NCI-H2029 (cell line): ENCODE measurements at regions not wholly inside any gene's neighbourhood (a gene's known extent, or its start where the extent isn't known, plus 50 kb on each side); places are given as distances from the start of the nearest gene placed in this dataset.
A peak's percentile ranks its signal among the peaks of the same experiment; 100 is the strongest.

Source experiments
- DNase-seq: peaks from one replicate; lab custom pipeline; 2025; lab: John Stamatoyannopoulos, UW

DNA sequence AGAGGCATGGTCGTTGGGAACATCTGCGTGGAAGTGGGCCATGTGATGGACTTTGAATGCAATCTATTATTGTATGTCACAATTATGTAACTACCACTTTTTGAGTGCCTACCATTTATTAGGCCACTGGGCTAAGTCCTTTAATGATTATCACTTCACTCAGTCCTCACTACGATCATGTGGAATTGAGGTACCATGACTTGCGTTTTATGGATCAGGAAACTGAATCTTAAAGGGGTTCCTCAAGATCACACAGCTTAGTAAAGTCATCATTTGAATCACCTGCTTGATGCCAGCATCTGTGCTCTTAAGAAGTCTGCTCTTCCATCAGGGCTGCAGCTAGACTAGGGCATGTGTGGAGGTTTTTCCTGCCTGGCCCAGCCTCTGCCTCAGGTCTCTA is 136.7 kb downstream of the DAD1 start:
- DNase-seq: no peak

- DNase-seq: no peak
Measured at GRCh38 chr14:22450266-22450665, 138.8 kb downstream of the DAD1 start.

DNA sequence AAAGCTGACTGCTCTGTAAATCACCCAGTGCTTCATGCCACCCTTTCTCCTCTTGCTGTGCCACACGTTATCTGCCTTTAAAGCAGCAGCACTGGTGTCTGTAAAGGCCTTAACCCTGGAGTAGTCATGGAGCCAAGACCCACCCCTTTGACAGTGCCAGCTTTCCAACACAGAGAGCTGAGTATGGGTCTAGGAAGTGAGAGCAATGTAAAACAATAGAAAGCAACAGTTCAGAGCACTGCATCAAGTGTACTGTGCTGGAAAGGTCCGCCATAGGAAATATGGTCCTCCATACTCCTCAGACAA is 139.5 kb downstream of the DAD1 start:
- no peak for DNase-seq

- DNase-seq: no peak
Measured at GRCh38 chr14:22448905-22449599, 140.0 kb downstream of the DAD1 start.

GRCh38 chr14:22448035-22448904 is 140.8 kb downstream of the DAD1 start:
- DNase-seq: no peak

GRCh38 chr14:22438742-22439141 is 150.3 kb downstream of the DAD1 start:
- DNase-seq: peak; percentile 30

DNA sequence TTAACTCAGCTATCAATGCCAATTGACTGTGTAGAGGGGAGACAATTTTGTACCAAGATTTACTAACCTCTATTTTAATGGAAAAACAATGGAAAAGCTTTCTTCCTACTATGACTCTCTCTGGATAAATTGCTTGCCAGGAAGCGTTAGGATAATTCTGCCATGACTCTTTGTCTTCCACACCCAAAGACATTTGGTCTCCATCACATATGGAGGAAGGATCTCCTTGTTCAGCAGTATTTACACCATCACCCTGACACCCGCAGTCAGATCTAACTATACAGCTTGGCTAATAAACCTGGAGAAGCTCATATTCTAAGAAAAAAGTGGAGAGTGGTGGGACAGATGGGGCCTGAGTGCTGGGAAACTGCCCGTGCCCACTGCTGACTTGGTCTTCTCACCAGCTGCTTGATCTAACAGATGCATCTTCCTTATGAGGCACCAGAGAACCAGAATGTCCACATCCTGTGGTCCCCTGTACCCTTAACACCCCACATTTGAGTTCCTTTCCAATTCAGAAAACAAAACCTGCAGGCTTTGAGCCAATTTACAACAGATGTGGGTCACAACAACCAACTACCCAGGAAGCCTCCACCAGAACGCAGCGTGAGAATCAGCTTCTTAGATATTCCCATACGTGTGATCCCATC is 154.0 kb downstream of the DAD1 start:
- DNase-seq: no peak

DNA sequence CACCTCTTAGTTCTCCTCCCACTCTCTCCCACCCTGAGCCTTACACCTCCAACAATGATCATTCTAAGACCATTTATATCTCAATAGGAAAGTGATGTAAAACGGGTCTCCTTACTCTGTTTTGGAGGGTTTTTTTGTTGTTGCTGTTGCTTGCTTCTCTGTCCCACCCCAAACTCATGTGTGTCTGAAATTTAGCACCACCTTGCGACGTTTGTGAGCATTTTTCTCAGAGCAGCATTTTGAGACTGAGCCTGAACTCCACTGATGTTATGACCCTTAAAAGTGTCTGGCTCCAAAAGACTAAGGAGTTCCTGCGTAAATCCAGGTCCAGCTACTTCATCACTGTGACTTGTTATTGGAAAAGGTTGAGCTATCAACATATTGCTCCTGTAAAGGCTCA is 155.0 kb downstream of the DAD1 start:
- DNase-seq: no peak

GRCh38 chr14:22433069-22433468 is 156.0 kb downstream of the DAD1 start:
- DNase-seq: no peak

GRCh38 chr14:22432348-22432976 is 156.6 kb downstream of the DAD1 start:
- peak; percentile 45 for DNase-seq

DNA sequence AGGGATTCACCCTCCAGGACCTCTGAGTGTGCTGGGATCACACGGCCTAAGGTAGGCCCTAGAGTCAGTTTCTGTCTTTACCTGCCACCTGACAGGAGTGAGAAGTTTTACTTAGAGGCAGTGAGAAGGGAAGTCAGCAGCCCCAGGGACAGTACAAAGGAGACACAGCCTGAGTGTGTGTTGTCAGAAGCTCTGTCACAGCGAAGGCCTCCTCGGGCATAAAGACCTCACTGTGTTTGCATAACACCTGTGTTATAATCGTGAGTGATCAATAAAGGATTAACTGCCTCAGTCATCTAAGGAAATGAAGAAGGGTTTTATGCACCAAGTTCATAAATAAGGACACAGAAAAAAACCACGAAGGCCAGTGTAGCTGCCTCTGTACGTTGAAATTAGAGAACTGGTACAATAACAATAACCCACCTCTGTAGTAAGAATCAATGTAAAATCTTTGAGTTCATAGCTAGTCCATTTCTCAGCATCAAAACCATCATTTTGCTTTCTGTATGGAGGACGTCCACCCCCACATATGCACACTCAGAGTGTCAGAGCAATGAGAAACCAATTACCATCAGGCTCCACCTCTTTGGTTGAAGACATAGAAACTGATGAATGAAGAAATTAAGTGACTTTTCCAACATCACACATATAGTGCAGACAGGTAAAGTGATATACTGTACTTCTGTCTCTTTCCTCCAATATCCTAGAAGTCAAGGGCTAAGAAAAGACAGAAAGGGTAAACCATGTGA is 159.3 kb downstream of the DAD1 start:
- DNase-seq: no peak

DNA sequence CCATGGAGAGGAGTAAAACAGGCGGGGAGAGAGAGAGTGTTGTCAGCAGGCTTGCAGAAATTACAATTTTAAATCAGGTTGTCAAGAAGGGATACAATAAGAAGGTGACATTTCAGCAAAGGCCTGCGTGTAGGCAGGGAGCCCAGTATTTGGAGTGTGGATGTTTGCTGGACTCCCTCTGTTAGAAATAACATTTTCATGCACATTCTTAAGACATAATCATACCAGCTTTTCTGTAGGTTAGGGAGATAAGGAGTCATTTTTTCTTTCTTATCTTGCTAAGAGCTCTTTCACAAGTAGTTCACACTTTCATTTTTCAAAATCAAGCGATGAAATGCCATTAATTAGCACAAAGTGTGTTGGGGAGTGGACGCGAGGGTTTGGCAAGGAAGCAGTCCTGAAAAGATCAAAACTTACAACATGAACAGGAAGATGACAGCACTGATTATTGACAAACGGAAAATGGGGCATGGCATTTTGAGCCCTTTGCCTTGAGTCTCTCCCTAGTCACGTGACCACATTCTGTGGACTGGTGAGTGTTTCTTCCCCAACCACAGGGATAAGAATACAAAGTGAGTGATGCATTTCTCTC is 160.2 kb downstream of the DAD1 start:
- DNase-seq: no peak

- no peak for DNase-seq
Measured at GRCh38 chr14:22427771-22428231, 161.2 kb downstream of the DAD1 start.

DNA sequence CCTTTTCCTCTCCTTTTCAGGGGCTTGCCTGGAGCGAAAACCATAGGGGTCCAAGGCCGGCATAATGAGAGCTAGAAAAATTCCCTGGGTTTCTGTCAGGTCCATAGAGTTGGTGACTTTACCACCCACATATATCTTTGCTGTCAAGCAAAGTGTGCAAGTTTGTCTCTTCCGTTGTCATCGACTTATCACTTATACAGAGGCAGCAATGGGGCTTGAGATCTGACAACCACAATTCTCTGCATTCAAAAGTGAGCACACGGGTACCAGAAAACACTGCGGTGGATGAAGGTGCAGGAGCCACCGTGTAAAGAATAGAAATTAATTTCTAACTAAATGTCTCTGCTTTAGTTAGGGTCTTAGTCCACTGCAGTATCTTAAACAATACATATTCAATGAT is 162.3 kb downstream of the DAD1 start:
- no peak for DNase-seq

DNA sequence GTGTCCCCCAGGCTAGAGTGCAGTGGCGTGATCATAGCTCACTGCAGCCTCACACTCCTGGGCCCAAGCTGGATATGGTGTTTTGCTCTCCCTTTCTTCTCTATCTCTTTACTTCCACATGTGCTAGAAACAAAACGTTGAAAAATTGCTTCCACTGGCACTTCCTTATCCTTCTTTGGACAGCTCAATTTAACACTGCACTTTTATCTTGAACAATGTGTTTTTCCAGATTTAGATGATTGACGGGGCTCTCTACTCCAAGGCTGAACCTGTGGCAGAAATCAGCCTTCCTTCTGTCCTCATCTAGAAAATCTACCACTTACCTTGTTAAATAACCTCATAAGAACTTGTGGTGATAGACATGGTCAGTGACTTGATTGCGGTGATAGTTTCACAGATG is 165.1 kb downstream of the DAD1 start:
- DNase-seq: no peak

- DNase-seq: no peak
Measured at GRCh38 chr14:22422238-22422637, 166.8 kb downstream of the DAD1 start.

GRCh38 chr14:22420598-22421186 is 168.3 kb downstream of the DAD1 start:
- no peak for DNase-seq

DNA sequence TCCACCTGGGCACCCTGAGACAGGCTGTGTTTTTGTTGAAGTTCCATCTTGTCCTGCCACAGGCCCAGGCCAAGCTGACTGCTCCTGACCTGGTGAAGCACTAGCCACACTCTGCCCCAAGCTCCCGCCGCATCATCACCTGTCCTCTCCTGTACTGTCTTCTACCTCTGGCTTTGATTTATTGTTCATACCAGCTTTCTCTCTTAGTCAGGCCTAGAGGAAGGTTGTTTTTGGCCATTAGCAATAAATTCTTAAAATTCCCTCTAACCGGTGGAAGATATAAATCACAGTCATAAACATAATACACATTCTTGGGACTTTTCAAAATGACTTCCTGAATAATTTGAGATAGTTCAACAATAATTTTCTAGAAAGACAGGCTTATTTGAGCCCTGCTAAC is 169.4 kb downstream of the DAD1 start:
- DNase-seq: no peak

- DNase-seq: no peak
Measured at GRCh38 chr14:22418631-22419030, 170.4 kb downstream of the DAD1 start.

DNA sequence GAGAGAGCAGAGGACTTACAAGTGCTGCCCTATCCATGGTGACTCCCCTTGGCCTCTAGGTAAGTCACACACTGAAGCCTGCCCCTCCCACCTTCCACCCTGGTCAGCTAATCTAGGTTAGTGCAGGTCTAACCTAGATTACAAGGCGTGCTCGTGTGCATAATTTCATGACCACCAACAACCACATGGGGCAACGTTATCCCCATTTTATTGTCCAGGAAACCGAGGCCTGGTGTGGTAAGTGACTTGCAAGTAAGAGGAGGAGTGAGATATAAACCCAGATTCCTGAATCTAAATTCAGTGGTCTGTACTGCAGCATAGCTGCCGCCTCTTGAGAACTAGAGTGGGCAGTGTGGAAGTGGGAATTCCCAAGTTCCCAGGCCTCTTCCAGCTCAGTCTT is 171.1 kb downstream of the DAD1 start:
- no peak for DNase-seq

- no peak for DNase-seq
Measured at GRCh38 chr14:22416193-22416592, 172.8 kb downstream of the DAD1 start.
